Stimulated activated CD4-positive, alpha-beta T cell treated with anti-CD3 and anti-CD28 coated beads, Interleukin-4, amount 100 ng/mL, for 48 hours (primary cell): ENCODE measurements at regions not wholly inside any gene's neighbourhood (a gene's known extent, or its start where the extent isn't known, plus 50 kb on each side); places are given as distances from the start of the nearest gene placed in this dataset.
"Not testable (repeated sequence)": the region's sequence is repeated elsewhere in the genome, so short reads cannot be mapped to it uniquely, and the experiment has no call there.

ENCODE experiments used
- DNase-seq, 2 donors: peaks; one replicate each; pipeline ENCODE4 v3.0.0-alpha.2; 2020; ENCODE audit warnings: low read depth in 2 of 2

DNA sequence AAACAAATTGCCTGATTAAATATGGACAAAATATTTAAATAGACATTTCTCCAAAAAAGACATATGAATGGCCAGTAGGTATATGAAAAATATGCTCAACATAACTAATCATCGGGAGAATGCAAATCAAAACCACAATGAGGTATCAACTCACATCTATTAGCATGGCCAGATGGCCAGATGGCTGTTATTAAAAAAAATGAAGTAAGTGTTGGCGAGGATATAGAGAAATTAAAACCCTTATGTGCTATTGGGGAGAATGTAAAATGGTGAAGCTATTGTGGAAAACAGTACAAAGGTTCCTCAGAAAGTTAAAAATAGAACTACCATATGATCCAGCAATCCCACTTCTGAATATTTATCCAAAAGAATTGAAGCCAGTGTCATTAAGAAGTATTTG is 272.3 kb upstream of the ZNF804A start:
- no peak for DNase-seq

DNA sequence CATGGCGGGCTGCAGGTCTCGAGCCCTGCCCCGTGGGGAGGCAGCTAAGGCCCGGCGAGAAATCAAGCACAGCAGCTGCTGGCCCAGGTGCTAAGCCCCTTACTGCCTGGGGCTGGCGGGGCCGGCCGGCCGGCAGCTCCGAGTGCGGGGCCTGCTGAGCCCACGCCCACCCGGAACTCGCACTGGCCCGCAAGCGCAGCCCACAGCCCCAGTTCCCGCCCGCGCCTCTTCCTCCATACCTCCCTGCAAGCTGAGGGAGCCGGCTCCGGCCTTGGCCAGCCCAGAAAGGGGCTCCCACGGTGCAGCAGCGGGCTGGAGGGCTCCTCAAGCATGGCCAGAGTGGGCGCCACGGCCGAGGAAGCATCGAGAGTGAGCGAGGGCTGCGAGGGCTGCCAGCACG is 270.5 kb upstream of the ZNF804A start:
- DNase-seq: not testable (repeated sequence)

DNA sequence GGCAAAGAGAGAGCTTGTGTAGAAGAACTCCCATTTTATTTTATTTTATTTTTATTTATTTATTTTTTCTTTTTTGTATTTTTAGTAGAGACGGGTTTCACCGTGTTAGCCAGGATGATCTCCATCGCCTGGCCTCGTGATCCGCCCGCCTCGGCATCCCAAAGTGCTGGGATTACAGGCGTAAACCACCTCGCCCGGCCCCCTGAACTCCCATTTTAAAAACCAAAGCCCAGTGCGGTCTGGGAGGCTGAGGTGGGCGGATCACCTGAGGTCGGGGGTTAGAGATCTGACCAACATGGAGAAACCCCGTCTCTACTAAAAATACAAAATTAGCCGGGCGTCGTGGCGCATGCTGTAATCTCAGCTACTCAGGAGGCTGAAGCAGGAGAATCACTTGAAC is 267.8 kb upstream of the ZNF804A start:
- not testable (repeated sequence) for DNase-seq

DNA sequence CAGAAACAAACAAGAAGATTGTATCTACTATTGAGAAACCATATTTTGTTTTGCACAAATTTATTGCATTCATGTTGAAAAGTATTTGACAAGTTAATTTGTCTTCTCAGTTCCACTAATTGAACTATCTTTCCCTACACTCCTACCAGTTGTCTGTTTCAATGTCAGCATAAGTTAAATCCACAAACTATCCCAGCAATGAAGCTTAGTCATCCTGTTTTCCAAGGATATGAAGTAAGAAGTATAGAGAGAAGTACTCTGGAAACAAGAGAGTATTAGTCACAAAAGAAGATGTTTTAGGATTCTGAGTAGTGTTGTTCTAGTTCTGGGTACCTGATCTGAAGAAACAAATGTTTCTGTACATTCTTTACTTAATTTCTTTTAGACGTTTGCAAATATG is 261.6 kb upstream of the ZNF804A start:
- no peak for DNase-seq

DNA sequence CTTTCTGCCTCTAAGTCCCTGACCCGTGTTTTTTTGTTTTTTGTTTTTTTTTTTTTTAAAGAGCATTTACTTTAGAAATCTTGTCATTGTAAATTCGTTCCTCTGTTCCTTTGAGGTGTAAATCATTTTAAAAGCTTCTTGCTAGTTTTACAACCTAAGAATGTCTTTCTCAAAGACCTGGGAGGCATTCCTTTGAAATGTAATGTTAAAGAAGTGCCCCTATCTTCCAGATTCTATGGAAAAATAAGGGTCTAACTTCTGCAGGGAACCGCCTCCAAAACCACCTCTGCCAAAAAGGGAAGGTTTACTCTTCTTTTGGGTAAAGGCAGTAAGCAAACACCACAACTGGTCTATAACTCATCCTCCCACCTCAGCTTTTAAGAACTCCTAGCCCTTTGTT is 259.6 kb upstream of the ZNF804A start:
- DNase-seq: no peak

DNA sequence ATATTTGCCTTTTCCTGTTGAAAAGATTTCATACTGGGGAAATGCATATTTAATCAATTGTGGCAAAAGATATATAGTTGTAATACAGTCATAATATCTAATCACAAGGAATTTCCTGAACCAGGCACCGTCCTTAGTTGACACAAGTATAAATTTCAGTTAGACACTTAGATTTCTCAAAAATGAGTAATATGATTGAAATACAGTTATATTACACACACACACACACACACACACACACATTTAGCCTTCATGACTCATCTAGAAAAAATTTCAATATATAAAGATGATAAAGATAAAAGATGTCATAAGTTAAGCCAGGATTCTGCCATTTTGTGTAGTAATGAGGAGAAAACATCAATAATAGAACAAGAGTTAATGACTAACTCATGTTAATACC is 258.4 kb upstream of the ZNF804A start:
- DNase-seq: no peak

DNA sequence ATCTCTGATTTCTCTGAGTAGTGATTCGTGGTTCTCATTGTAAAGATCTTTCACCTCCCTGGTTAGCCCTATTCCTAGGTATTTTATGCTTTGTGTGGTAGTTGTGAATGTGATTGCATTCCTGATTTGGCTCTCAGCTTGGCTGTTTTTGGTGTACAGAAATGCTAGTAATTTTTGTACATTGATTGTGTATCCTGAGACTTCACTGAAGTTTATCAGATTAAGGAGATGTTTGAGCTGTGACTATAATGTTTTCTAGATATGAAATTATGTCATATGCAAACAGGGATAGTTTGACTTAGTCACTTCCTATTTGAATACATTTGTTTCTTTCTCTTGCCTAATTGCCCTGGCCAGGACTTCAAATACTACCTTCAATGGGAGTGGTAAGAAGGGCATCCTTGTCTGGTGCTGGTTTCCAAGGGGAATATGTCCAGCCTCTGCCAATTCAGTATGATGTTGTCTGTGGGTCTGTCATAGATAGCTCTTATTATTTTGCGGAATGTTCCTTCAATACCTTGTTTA is 251.9 kb upstream of the ZNF804A start:
- DNase-seq: no peak

DNA sequence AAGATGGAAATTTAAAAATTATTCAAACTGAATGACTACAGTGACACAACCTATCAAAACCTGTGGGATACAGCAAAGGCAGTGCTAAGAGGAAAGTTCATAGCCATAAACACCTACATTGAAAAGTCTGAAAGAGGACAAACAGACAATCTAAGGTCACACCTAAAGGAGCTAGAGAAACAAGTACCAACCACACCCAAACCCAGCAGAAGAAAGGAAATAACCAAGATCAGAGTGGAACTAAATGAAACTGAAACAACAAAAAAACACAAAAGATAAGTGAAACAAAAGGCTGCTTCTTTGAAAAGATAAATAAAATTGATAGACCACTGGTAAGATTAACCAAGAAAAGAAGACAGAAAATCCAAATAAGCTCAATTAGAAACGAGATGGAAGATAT is 247.2 kb upstream of the ZNF804A start:
- DNase-seq: no peak

DNA sequence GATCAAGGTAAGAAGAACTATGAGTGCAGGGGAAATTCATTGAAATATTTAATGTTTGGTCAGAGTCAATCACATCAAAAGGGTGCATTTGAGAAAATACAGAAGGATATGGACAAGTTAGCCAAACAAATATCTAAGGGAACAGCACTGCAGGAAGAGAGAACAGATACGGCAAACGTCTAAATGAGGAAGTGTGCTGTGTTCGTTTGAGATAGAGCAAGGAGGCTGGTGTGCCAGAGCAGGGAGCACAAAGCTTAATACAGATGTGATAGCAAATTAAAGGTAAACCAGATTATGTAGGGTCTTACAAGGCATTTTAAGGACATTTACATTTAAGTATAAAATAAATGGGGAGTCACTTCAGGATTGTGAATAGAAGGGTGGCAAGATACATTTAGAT is 241.3 kb upstream of the ZNF804A start:
- DNase-seq: no peak

DNA sequence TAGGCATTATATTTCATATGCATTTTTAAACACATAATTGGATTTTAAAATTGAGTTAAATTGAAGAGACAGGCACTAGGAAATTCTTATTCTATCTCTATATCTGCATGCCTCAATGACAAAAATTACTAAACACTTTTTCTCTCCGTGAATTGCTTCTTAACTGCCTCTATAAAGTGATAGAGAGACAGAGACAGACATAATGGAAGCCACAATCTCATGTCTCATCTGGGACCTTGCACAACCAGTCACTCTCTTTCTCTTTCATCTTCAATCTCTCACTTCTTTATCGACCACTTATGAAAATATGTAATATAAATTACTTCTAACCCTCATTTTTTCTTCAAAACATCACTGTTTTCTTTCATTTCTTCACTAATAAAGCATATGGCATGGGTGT is 238.9 kb upstream of the ZNF804A start:
- DNase-seq: no peak

DNA sequence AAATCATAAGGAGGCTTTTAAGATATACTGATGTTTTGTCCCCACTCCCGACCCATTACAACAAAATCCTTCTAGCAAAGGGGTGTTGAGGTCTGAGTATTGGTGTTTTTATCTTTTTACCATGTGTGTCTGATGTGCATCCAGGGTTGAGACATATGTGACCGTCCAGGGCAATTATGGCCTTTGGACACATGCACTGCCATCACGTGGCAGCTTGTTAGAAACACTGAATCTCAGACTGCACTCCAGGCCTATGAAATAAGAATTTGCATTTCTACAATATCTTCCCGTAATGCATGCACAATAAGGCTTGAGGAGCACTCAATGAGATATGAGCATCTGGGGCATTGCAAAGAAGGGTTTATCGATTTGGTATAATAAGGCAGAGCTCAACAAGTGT is 235.1 kb upstream of the ZNF804A start:
- DNase-seq: no peak

DNA sequence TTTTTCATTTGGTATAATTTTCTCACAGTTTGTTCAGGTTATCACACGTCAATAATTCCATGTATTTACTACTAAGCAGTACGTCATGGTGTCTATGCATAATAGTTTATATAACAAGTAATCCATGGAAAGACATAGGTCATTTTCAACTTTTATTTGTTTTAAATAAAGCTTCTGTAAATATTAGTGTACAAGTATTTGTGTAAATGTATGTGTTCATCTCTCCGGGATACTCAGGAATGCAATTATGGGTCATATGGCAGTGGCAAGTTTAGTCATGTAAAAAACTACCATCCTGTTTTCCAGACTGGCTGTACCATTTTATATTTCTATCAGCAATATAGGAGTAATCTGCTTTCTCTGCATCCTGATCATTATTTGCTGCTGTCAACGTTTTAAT is 231.1 kb upstream of the ZNF804A start:
- DNase-seq: no peak

DNA sequence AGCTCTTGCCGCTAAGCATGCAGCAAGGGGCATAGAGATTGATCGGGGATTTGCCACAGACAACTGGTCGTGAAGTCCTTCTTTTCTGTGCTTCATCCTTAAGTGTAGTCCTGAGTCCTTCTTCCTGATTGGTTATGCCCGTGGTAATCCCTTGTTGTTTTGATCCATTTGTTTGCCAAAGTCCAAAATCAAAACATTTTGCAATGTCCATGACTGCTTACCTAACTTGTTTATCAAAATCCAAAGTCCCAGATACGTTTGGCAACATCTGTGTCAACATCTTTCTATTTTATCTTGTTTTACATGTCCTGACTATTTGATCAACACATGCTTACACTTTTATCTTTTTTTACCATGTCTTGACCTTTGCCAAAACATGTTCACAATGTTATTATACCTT is 229.0 kb upstream of the ZNF804A start:
- no peak for DNase-seq

DNA sequence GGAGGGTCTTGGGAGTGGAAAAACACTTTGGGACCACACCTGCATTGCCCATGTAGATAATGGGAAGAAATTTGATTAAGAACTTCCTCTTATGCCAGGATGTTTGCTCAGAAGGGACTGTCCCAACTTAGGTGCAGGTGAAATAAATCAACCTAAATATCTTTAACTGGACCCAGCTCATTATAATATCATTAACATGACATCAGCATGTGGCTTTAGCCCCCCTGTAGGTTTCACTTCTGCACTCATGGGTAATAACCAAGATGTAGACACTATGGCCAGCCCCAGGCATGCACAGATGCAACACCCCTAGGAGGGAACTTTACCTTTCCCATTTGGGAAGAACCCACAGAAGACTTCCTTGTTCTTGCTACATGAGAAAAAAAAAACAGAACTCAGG is 227.4 kb upstream of the ZNF804A start:
- DNase-seq: no peak

DNA sequence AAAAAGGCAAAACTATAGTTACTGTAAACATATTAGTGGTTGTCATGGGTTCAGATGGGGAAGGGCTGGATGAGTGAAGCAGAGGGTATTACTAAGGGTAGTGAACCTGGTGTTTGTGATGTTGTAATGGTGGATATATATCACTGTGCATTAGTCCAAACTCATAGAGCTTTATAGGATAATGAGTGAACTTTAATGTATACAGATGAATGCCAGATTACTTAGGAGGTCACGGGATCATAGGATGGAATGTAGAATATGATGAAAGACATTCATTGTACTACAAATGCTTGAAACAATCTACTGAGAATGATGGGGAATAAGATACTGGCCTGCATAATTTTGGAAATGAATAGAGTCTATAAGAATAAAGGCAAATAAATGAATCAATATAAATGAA is 226.7 kb upstream of the ZNF804A start:
- no peak for DNase-seq

DNA sequence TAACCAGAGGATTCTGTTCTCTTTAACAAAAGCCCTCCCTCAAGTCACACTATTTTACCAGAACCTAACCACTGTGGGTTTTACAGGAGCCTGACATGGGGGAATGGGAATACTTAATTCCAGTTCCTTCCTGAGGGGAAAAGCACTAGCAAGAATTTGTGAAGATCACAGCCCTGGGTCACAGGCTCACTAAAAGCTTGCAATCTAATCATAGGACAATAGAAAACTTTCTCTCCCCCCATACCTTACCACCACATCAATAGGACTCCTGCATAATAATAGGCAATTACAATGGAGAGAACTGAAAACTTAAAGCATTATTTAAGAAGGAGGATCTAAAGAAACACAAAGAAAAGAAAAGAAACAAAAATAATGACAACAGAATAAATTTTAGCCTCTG is 225.8 kb upstream of the ZNF804A start:
- DNase-seq: no peak

DNA sequence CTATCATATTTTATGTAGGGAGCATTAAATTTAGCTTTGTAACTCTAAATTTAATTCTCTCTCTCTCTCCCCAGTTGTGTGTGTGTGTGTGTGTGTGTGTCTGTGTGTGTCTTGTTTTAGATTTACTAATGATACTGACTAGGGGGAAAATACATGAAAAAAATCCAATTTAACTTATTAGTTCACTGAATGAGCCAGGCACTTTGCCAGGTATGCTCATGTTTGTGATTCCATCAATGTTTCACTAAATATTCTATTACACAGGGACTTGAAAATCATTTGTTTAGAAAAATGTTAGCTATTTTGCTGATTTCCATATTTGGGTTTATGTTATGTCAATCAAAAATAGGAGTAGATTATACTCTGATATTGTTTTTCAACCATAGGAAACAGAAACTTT is 203.7 kb upstream of the ZNF804A start:
- no peak for DNase-seq

DNA sequence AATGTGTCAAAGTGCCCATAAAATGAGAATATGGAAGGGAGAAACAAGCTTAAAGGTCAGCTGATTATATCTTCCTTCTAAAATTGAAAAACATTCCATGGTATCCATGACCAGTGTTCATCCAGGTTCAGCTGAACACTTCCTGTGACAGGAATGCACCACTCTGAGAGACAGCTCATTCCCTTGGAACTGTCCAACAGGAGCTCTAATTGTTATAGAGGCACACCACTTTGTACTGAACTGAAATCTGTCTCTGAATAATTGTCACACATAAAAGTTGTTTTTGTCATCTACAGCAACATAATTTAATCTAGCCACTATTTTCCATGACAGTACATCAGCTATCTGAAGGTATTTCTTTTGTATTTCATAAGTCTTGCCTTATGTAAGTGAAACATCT is 195.9 kb upstream of the ZNF804A start:
- DNase-seq: no peak

DNA sequence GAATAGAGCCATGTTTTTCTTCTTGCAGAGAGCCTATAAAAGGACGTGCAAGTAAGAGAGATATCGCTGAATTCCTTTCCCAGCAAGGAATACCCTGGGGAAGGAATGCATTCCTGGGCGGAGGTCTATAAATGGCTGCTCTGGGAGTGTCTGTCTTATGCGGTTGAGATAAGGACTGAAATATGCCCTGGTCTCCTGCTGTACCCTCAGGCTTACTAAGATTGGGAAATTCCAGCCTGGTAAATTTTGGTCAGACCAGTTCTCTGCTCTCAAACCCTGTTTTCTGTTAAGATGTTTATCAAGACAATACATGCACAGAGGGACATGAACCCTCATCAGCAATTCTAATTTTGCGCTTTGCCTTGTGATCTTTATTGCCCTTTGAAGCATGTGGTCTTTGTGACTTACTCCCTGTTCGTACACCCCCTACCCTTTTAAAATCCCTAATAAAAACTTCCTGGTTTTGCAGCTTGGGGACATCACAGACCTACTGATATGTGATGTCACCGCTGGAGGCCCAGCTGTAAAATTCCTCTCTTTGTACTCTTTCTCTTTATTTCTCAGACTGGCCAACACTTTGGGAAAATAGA is 191.2 kb upstream of the ZNF804A start:
- DNase-seq: not testable (repeated sequence)

DNA sequence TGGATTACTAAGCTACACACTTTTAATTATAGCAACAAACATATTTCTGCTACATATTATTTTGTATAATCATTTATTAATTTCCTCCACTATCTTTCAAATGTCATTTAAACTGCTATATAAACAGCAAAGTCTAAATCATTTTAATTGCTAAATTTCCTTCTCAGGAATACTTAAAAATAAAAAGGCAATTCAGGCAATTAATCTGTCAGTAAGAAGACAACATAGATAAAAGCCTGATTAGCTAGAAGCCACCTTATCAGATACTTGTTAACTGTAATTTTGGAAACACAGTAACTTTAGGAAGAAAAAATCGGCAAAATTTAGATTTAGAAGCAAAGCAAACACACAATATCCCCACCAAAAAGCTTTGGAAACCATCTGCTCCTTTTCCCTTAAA is 188.2 kb upstream of the ZNF804A start:
- no peak for DNase-seq

DNA sequence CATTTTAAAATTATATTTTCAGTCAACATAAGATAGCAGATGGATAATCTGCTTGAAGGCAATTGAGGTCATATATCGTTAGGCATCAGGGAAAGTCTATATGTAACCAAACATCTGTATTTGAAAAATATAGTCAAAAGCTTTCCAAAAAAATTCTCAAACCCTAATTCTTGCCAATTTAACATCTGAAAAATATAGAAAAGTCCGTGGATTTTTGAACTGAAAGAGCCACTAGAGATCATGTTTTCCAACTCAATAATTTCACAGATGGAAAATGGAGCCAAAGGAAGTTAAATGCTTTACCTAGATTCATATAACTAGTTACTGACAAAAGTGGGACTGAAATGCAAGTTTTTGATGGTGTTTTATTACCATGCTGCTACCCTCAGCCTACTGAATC is 185.1 kb upstream of the ZNF804A start:
- DNase-seq: no peak

DNA sequence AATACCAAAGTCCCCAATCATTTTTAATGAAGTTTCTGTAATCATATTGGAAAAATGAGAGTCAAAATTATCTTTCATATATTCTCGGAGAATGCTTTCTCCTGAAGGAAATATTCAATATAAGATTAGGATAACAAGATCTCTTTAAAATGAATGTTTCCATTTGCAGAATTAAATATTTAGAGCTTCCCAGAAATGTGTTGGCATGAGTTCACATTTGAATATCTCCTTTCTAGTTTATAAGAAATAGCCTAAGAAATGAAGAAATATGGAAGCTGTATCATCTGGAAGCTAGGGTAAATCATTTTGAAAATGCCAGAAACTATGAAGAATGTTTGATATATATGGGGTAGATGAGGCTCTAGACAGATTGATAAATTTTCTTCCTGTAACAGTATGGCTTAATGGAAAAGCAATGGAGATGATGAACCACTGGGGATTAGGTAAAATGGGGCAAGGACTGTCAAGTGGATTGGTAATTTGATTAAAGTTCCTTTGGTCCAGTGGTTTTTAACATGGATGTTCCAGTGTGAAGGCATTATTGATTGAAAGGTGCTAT is 184.6 kb upstream of the ZNF804A start:
- DNase-seq: no peak

DNA sequence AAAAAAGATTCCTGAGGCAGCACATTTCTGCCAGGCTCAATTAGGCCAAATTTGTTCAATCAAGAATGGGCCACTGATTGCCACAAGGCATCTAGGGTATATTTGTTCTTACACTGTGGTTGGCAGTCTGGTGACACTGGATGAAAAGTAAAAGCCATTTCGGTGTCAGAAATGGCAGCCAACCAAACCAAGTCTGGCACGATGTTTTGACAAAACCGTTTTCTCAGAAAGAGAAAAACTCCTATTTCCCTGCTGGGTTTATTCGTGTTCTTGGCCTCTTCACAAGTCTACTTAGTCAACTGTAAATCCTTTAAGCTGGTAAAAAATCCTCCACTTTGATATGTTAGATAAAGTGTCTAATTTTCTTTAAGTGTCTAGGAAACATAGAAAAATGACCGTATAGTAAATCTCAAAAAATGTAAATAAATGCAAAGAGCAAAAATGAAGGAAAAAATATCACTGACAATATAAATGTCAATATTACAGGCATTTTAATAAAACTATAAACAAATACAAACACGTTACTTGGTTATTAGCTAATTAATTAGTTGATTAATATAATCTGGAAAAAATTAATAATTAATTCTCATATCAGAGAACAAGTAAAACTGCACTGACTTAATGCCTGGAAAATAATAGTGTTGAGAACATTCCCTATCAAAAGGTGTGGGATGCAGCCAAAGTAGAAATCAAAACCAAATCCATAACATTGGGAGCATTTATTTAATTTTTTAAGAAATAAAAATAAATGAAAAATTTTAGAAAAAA is 182.0 kb upstream of the ZNF804A start:
- no peak for DNase-seq
